Gastrocnemius medialis (tissue), 4 donors: ENCODE measurements at regions not wholly inside any gene's neighbourhood (a gene's known extent, or its start where the extent isn't known, plus 50 kb on each side); places are given as distances from the start of the nearest gene placed in this dataset.

ENCODE experiments used
- ATAC-seq, 2 donors: fragments of 150-250 bp; one replicate each; pipeline ENCODE4 v1.9.1; 2016
- DNase-seq, 2 donors: peaks; one replicate each; pipeline ENCODE4 v3.0.0-alpha.2; 2019
- H3K27ac ChIP-seq, 4 donors: fragments of 200-600 bp; sonication (generic); 1 replicate in 1 of 4; 2 replicates in 3 of 4; pipeline ENCODE4 v1.5.1; 2016 to 2018; ENCODE audit warnings: mild to moderate bottlenecking in 2 of 4, moderate library complexity in 1 of 4
- H3K27me3 ChIP-seq, 3 donors: fragments of 200-600 bp; sonication (generic) in 2 of 3; 1 replicate in 1 of 3; 2 replicates in 2 of 3; pipeline versions ENCODE4 v1.5.1 to v1.6.0; 2016 to 2019; ENCODE audit warnings: mild to moderate bottlenecking in 1 of 3, moderate library complexity in 1 of 3
- H3K36me3 ChIP-seq, 2 donors: fragments of 200-600 bp; sonication (generic) in 1 of 2; one replicate each; pipeline ENCODE4 v1.5.1; 2017 to 2018
- H3K4me1 ChIP-seq, 2 donors: fragments of 200-600 bp; sonication (generic) in 1 of 2; one replicate each; pipeline ENCODE4 v1.5.1; 2016 to 2017; ENCODE audit warnings: mild to moderate bottlenecking in 2 of 2
- H3K4me3 ChIP-seq, 4 donors: fragments of 200-600 bp; sonication (generic) in 3 of 4; 1 replicate in 1 of 4; 2 replicates in 3 of 4; pipeline ENCODE4 v1.5.1; 2016 to 2019; ENCODE audit warnings: mild to moderate bottlenecking in 2 of 4
- H3K9me3 ChIP-seq, 3 donors: fragments of 200-600 bp; sonication (generic) in 2 of 3; 1 replicate in 1 of 3; 2 replicates in 2 of 3; pipeline ENCODE4 v1.5.1; 2016 to 2019
- POLR2A ChIP-seq, 2 donors: fragments of 450-650 bp; IDR thresholded peaks; one replicate each; pipeline ENCODE4 v1.6.1; 2017; ENCODE audit warnings: antibody characterized with exemption in 2 of 2, mild to moderate bottlenecking in 2 of 2, moderate library complexity in 2 of 2
- in situ Hi-C, 4 donors: fragments of 200-750 bp; cut with MboI; loops; one replicate each; pipeline versions ENCODE4 v1.15.0 to v1.8.0; 2017; ENCODE audit warnings: low sequenced_read_pairs in 4 of 4
- intact Hi-C: fragments of 100-400 bp; cut with DNase I; formaldehyde crosslinking; loops from one replicate; pipeline ENCODE4 v1.15.1; 2023; ENCODE audit warnings: low total_unique reads
- TF ChIP-seq, protein P1 (sequence below), 5 experiments: fragments of 450-650 bp in 3 of 5; fragments of 200-600 bp in 2 of 5; sonication (generic) in 2 of 5; IDR thresholded peaks in 4 of 5; conservative IDR thresholded peaks in 1 of 5; 1 replicate in 4 of 5; 2 replicates in 1 of 5; pipeline ENCODE4 v1.5.1; 2016 to 2019; ENCODE audit warnings: antibody characterized with exemption in 5 of 5, mild to moderate bottlenecking in 3 of 5, moderate library complexity in 3 of 5

DNA sequence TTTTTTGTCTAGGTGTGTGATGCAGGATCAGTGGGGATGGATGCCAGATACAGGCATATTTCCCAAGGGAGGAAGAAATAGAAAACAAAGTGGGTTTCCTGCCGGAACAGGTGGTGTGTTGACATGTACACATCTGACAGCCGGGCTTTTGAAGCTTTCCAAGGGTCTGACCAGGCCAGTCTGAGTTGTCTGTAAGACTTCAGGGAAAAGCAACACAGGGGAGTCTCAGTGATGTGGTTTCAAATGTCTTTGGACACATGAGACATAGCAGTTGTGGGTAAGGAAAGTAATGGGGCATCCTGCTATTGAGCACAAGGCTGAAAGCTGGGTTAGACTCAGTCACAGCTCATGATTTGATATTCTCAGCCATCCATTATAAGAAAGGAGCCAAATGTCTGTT, 274.9 kb downstream of the PIK3R1 start:
- TF ChIP-seq, protein P1, sequence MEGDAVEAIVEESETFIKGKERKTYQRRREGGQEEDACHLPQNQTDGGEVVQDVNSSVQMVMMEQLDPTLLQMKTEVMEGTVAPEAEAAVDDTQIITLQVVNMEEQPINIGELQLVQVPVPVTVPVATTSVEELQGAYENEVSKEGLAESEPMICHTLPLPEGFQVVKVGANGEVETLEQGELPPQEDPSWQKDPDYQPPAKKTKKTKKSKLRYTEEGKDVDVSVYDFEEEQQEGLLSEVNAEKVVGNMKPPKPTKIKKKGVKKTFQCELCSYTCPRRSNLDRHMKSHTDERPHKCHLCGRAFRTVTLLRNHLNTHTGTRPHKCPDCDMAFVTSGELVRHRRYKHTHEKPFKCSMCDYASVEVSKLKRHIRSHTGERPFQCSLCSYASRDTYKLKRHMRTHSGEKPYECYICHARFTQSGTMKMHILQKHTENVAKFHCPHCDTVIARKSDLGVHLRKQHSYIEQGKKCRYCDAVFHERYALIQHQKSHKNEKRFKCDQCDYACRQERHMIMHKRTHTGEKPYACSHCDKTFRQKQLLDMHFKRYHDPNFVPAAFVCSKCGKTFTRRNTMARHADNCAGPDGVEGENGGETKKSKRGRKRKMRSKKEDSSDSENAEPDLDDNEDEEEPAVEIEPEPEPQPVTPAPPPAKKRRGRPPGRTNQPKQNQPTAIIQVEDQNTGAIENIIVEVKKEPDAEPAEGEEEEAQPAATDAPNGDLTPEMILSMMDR (IDR thresholded peaks at IDR 0.05 in 4 of 5, conservative IDR thresholded peaks at IDR 0.05 in 1 of 5) = no peak
- TF ChIP-seq POLR2A (IDR thresholded peaks at IDR 0.05) = no peak
- in situ Hi-C loops = no loop called here
- Histone ChIP-seq H3K27ac (no peak overlapping the region), H3K9me3 (peaks cover 0 to 12% (median 2%) of the 10 kb centered on the region in 3 donors), H3K36me3 (no peaks in the 10 kb centered on the region), H3K4me1 (no peaks in the 10 kb centered on the region), H3K27me3 (no peaks in the 10 kb centered on the region), H3K4me3 (no peak overlapping the region)
- DNase-seq (no peak), ATAC-seq (no peak)
- intact Hi-C loops = no loop called here

DNA sequence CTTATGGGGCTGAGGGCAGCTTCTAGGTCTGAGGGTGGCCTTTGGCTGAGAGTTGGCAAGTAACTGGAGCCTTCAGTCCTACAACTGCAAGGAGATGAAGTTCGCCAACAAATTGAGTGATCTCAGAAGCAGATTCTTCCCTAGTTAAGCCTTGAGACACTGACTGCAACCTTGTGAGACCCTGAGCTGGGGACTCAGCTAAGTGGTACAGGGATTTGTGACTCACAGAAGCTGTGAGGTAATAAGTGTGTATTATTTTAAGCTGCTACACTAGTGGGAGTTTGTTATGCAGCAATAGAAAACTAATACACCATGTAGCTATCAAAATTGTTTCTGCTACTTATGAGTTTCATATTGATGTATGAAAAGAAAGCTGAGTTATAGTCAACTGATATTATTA, 279.2 kb downstream of the PIK3R1 start:
- in situ Hi-C loops = no loop called here
- no peak for ATAC-seq

DNA sequence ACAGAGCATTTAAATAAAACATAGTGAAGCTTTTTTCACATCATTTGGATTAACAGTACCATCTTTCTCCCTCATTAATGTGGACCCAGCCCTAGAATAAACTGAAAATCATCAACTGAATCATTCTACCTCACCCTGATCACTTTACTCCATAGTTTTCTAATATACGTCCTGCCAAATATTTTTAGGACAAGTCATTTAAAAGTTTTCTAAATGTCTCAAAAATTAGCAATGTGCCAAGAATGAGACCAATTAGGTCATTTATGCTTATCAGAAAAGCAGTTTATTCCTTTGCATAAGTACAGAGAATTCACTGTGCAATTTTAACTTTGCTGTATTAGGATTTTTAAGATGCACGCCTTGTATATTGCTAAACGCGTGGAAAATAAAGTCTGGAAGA, 284.4 kb downstream of the PIK3R1 start:
- H3K9me3 ChIP-seq = no peaks in the 10 kb centered on the region
- H3K4me3 ChIP-seq = no peak overlapping the region
- no peaks in the 10 kb centered on the region for H3K36me3 ChIP-seq
- in situ Hi-C loops = no loop called here
- no peak for ATAC-seq
- TF ChIP-seq, protein P1 (IDR thresholded peaks at IDR 0.05 in 4 of 5, conservative IDR thresholded peaks at IDR 0.05 in 1 of 5) = no peak
- no peak for TF ChIP-seq POLR2A (IDR thresholded peaks at IDR 0.05)
- intact Hi-C loops = no loop called here
- H3K27me3 ChIP-seq = no peaks in the 10 kb centered on the region
- H3K4me1 ChIP-seq = no peaks in the 10 kb centered on the region
- H3K27ac ChIP-seq = no peak overlapping the region
- DNase-seq = no peak

More for the DNA sequence above, 279.2 kb downstream of the PIK3R1 start:
- Histone ChIP-seq H3K27me3 (no peaks in the 10 kb centered on the region), H3K4me3 (no peak overlapping the region), H3K4me1 (no peaks in the 10 kb centered on the region), H3K27ac (no peak overlapping the region), H3K36me3 (no peaks in the 10 kb centered on the region), H3K9me3 (no peaks in the 10 kb centered on the region)
- intact Hi-C loops = no loop called here
- TF ChIP-seq POLR2A (IDR thresholded peaks at IDR 0.05) = no peak
- TF ChIP-seq, protein P1 (IDR thresholded peaks at IDR 0.05 in 4 of 5, conservative IDR thresholded peaks at IDR 0.05 in 1 of 5) = no peak
- DNase-seq = no peak

DNA sequence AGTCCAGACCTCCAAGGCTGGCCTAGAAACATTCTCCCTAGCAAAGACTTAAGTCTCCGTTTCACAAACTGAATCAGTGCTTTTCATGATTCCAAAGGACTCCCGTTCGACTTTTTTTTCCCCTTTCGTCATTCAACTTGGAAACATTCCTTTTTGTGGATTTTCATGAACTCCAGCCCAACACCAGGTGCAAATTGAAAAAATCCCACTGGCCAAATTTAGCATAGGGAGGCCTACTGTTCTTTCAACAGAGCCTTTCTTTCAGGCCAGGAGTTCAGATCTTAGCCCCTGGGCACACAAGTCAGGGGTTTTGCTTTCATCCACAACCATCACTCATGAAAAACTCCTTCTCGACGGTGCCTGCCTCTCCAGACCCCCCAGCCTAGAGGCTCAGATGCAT, 285.3 kb downstream of the PIK3R1 start:
- DNase-seq (no peak), ATAC-seq (no peak)
- no peaks in the 10 kb centered on the region for H3K4me1 ChIP-seq
- H3K27me3 ChIP-seq = no peaks in the 10 kb centered on the region
- intact Hi-C loops (no loop called here), in situ Hi-C loops (no loop called here)
- TF ChIP-seq POLR2A (IDR thresholded peaks at IDR 0.05) = no peak
- TF ChIP-seq, protein P1 (IDR thresholded peaks at IDR 0.05 in 4 of 5, conservative IDR thresholded peaks at IDR 0.05 in 1 of 5) = no peak
- no peaks in the 10 kb centered on the region for H3K36me3 ChIP-seq
- H3K4me3 ChIP-seq = no peak overlapping the region
- no peaks in the 10 kb centered on the region for H3K9me3 ChIP-seq
- no peak overlapping the region for H3K27ac ChIP-seq

DNA sequence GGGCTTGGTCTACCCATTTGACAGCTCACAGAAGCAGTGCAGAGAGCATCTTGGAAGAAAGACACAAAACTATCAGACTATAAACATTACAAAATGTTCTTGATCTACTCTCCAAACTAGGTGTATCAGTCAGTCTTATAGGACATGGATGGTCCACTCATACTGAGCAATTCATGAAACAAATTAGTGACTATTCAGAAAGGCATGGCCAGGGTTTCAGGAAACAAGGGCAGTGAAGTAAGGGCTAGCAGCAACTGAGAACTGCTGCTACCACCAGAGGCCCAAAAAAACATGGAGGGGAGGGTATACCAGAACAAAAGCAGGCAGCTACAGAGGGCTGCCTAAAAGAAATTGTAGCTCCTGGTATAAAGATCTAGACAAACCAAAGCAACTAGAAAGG, 287.0 kb downstream of the PIK3R1 start:
- H3K36me3 ChIP-seq = no peaks in the 10 kb centered on the region
- H3K9me3 ChIP-seq = no peaks in the 10 kb centered on the region
- in situ Hi-C loops = no loop called here
- intact Hi-C loops = no loop called here
- TF ChIP-seq, protein P1 (IDR thresholded peaks at IDR 0.05 in 4 of 5, conservative IDR thresholded peaks at IDR 0.05 in 1 of 5) = no peak
- no peaks in the 10 kb centered on the region for H3K4me1 ChIP-seq
- no peak overlapping the region for H3K27ac ChIP-seq
- H3K4me3 ChIP-seq = no peak overlapping the region
- H3K27me3 ChIP-seq = no peaks in the 10 kb centered on the region
- no peak for DNase-seq
- ATAC-seq = no peak
